H1 (cell line): ENCODE measurements at regions not wholly inside any gene's neighbourhood (a gene's known extent, or its start where the extent isn't known, plus 50 kb on each side); places are given as distances from the start of the nearest gene placed in this dataset.

ENCODE experiments used
- CTCF ChIA-PET: fragments of 300-600 bp; sonication (Branson Sonifier 250); formaldehyde crosslinking; loops from one replicate; lab custom pipeline; 2021; ENCODE audit not compliant: partially characterized antibody; lab: Charles Lee
- POLR2A ChIA-PET: fragments of 300-600 bp; sonication (Branson Sonifier 250); formaldehyde crosslinking; loops from one replicate; lab custom pipeline; 2021; ENCODE audit warnings: inconsistent platforms; ENCODE audit not compliant: partially characterized antibody; lab: Charles Lee
- DNase-seq, 2 experiments: peaks; one replicate each; pipeline versions ENCODE4 v3.0.0 to v3.0.0-alpha.2; 2010 to 2022; ENCODE audit warnings: low spot score in 2 of 2, low read depth in 1 of 2, mixed read lengths in 1 of 2
- FAIRE-seq: peaks from 2 replicates; lab custom pipeline; 2011; peaks lifted over from hg19 to GRCh38; lab: Jason Lieb, UNC
- H2AFZ ChIP-seq: 2 replicates; pipeline ENCODE4 v1.8.1; 2012; ENCODE audit warnings: low read length, inconsistent platforms
- H2AK5ac ChIP-seq: 2 replicates; pipeline ENCODE4 v1.6.1; 2013; ENCODE audit warnings: low read depth, low read length
- H2BK120ac ChIP-seq: replicated peaks from 2 replicates; pipeline ENCODE3; 2013; ENCODE audit warnings: low read depth, low read length, inconsistent platforms
- H2BK12ac ChIP-seq: 2 replicates; pipeline ENCODE4 v1.6.1; 2013; ENCODE audit warnings: low read depth, low read length
- H2BK15ac ChIP-seq: 2 replicates; pipeline ENCODE4 v1.6.1; 2013; ENCODE audit warnings: low read length
- H2BK20ac ChIP-seq: 2 replicates; pipeline ENCODE4 v1.6.1; 2013; ENCODE audit warnings: low read length
- H2BK5ac ChIP-seq: 2 replicates; pipeline ENCODE4 v1.6.1; 2013; ENCODE audit warnings: low read depth, low read length
- H3K14ac ChIP-seq: 2 replicates; pipeline ENCODE4 v1.6.1; 2013; ENCODE audit warnings: inconsistent platforms; ENCODE audit not compliant: insufficient read length
- H3K18ac ChIP-seq: 2 replicates; pipeline ENCODE4 v1.6.1; 2013; ENCODE audit warnings: low read length; ENCODE audit errors: extremely low read depth
- H3K23ac ChIP-seq: 2 replicates; pipeline ENCODE4 v1.6.1; 2013; ENCODE audit warnings: inconsistent platforms; ENCODE audit not compliant: insufficient read length
- H3K23me2 ChIP-seq: 2 replicates; pipeline ENCODE4 v1.6.1; 2013; ENCODE audit warnings: low read depth, low read length
- H3K27ac ChIP-seq: 2 replicates; pipeline ENCODE4 v1.6.1; 2011; ENCODE audit warnings: low read depth, low read length, inconsistent platforms
- H3K27me3 ChIP-seq, 4 experiments: replicated peaks in 1 of 4; 1 replicate in 1 of 4; 2 replicates in 3 of 4; pipeline versions ENCODE4 v1.6.1 to v1.8.1; 2011 to 2013; ENCODE audit warnings: low read length in 3 of 4, mild to moderate bottlenecking in 3 of 4, inconsistent platforms in 2 of 4, mixed read lengths in 2 of 4, moderate library complexity in 1 of 4; ENCODE audit not compliant: control insufficient read depth in 3 of 4, insufficient read depth in 3 of 4; ENCODE audit errors: extremely low read depth in 1 of 4
- H3K36me3 ChIP-seq, 4 experiments: 2 replicates each; pipeline versions ENCODE4 v1.6.1 to v1.8.1; 2011 to 2013; ENCODE audit warnings: mild to moderate bottlenecking in 4 of 4, low read length in 3 of 4, moderate library complexity in 2 of 4, control low read depth in 1 of 4, inconsistent platforms in 1 of 4; ENCODE audit not compliant: insufficient read depth in 4 of 4, control insufficient read depth in 2 of 4
- H3K4ac ChIP-seq: replicated peaks from 2 replicates; pipeline ENCODE3; 2013; ENCODE audit warnings: low read length, low read depth, mixed read lengths, inconsistent platforms; ENCODE audit not compliant: insufficient read length
- H3K4me1 ChIP-seq, 4 experiments: replicated peaks in 1 of 4; 1 replicate in 1 of 4; 2 replicates in 3 of 4; pipeline versions ENCODE4 v1.6.1 to v1.8.1; 2011 to 2013; ENCODE audit warnings: low read length in 3 of 4, inconsistent platforms in 2 of 4, mixed read lengths in 1 of 4; ENCODE audit not compliant: insufficient read depth in 4 of 4, control insufficient read depth in 3 of 4
- H3K4me2 ChIP-seq, 2 experiments: 2 replicates each; pipeline versions ENCODE4 v1.6.1 to v1.8.1; 2011 to 2013; ENCODE audit warnings: low read depth in 2 of 2, low read length in 2 of 2, control low read depth in 1 of 2, inconsistent platforms in 1 of 2, mild to moderate bottlenecking in 1 of 2; ENCODE audit not compliant: insufficient read depth in 1 of 2
- H3K4me3 ChIP-seq, 4 experiments: fragments of 200-600, 300-600 bp in 1 of 4; sonication (generic), shearing (Covaris generic), sonication (Bioruptor Twin) in 1 of 4; 2 replicates each; pipeline versions ENCODE4 v1.5.1 to v1.8.1; 2011 to 2016; ENCODE audit warnings: low read length in 4 of 4, low read depth in 3 of 4, control low read depth in 2 of 4, inconsistent platforms in 2 of 4, mild to moderate bottlenecking in 2 of 4, mixed read lengths in 1 of 4, moderate library complexity in 1 of 4; ENCODE audit not compliant: insufficient read depth in 2 of 4; ENCODE audit errors: extremely low read depth in 1 of 4
- H3K56ac ChIP-seq: replicated peaks from 2 replicates; pipeline ENCODE3; 2013; ENCODE audit warnings: low read depth, mild to moderate bottlenecking, mixed read lengths, low read length, inconsistent platforms; ENCODE audit not compliant: insufficient read length
- H3K79me1 ChIP-seq: 2 replicates; pipeline ENCODE4 v1.6.1; 2013; ENCODE audit warnings: low read depth, low read length, control low read depth
- H3K79me2 ChIP-seq, 2 experiments: 2 replicates each; pipeline versions ENCODE4 v1.6.1 to v1.8.1; 2012 to 2013; ENCODE audit warnings: low read length in 2 of 2, mild to moderate bottlenecking in 2 of 2, inconsistent platforms in 1 of 2; ENCODE audit not compliant: insufficient read depth in 2 of 2, control insufficient read depth in 1 of 2
- H3K9ac ChIP-seq, 4 experiments: replicated peaks in 1 of 4; 1 replicate in 1 of 4; 2 replicates in 3 of 4; pipeline versions ENCODE4 v1.6.1 to v1.8.1; 2011 to 2013; ENCODE audit warnings: low read depth in 3 of 4, low read length in 3 of 4, control low read depth in 2 of 4, mild to moderate bottlenecking in 2 of 4, moderate library complexity in 2 of 4, inconsistent platforms in 1 of 4; ENCODE audit errors: extremely low read depth in 1 of 4
- H3K9me3 ChIP-seq, 2 experiments: 2 replicates each; pipeline versions ENCODE4 v1.6.1 to v1.8.1; 2012 to 2013; ENCODE audit warnings: mild to moderate bottlenecking in 2 of 2, moderate library complexity in 2 of 2, control low read depth in 1 of 2, inconsistent platforms in 1 of 2, low read depth in 1 of 2, low read length in 1 of 2, mixed read lengths in 1 of 2; ENCODE audit not compliant: insufficient read depth in 2 of 2
- H4K20me1 ChIP-seq, 2 experiments: replicated peaks in 1 of 2; 2 replicates each; pipeline versions ENCODE3 to v1.8.1; 2011 to 2013; ENCODE audit warnings: inconsistent platforms in 2 of 2, low read length in 2 of 2, mild to moderate bottlenecking in 1 of 2; ENCODE audit not compliant: insufficient read depth in 2 of 2, control insufficient read depth in 1 of 2
- H4K5ac ChIP-seq: 2 replicates; pipeline ENCODE4 v1.6.1; 2013; ENCODE audit warnings: low read length, low read depth, mixed read lengths, inconsistent platforms; ENCODE audit not compliant: insufficient read length
- H4K8ac ChIP-seq: 2 replicates; pipeline ENCODE4 v1.8.0; 2013; ENCODE audit warnings: mild to moderate bottlenecking, moderate library complexity, low read length, inconsistent platforms; ENCODE audit not compliant: insufficient read depth; ENCODE audit errors: extremely low read depth
- H4K91ac ChIP-seq: replicated peaks from 2 replicates; pipeline ENCODE3; 2013; ENCODE audit warnings: low read length, mixed read lengths, inconsistent platforms; ENCODE audit not compliant: insufficient read length
- EZH2 ChIP-seq: fragments of 200-600 bp; sonication (generic); IDR thresholded peaks from 2 replicates; pipeline ENCODE4 v1.7.1; 2012; ENCODE audit warnings: low read depth, mild to moderate bottlenecking, moderate library complexity, low read length, inconsistent platforms; ENCODE audit not compliant: severe bottlenecking
- GABPA ChIP-seq: IDR thresholded peaks from 2 replicates; pipeline ENCODE4 v1.6.1; 2011; ENCODE audit warnings: mild to moderate bottlenecking, low read length, moderate library complexity, borderline replicate concordance; ENCODE audit not compliant: insufficient read depth
- KDM1A ChIP-seq: fragments of 200-600, 300-600 bp; sonication (generic); IDR thresholded peaks from 2 replicates; pipeline ENCODE4 v1.7.1; 2016; ENCODE audit warnings: mild to moderate bottlenecking, low read length, borderline replicate concordance
- KDM4A ChIP-seq: IDR thresholded peaks from one replicate; pipeline ENCODE4 v1.7.1; 2012; ENCODE audit warnings: low read depth, mild to moderate bottlenecking, moderate library complexity, low read length, inconsistent platforms; ENCODE audit not compliant: severe bottlenecking
- KDM5A ChIP-seq: fragments of 200-600 bp; IDR thresholded peaks from 2 replicates; pipeline ENCODE4 v1.7.1; 2012; ENCODE audit warnings: mild to moderate bottlenecking, low read length, inconsistent platforms, mixed read lengths
- NANOG ChIP-seq: IDR thresholded peaks from 2 replicates; pipeline ENCODE4 v1.6.1; 2011; ENCODE audit warnings: low read length, low read depth, mild to moderate bottlenecking, inconsistent platforms; ENCODE audit not compliant: insufficient read depth, poor library complexity, severe bottlenecking
- POLR2A ChIP-seq, 2 experiments: IDR thresholded peaks; 1 replicate in 1 of 2; 2 replicates in 1 of 2; pipeline ENCODE4 v1.6.1; 2011; ENCODE audit warnings: low read depth in 2 of 2, low read length in 2 of 2, mild to moderate bottlenecking in 2 of 2; ENCODE audit errors: control extremely low read depth in 1 of 2
- POU5F1 ChIP-seq: IDR thresholded peaks from 2 replicates; pipeline ENCODE4 v1.6.1; 2011; ENCODE audit warnings: low read depth, mild to moderate bottlenecking, low read length, moderate library complexity
- RFX5 ChIP-seq: IDR thresholded peaks from 2 replicates; pipeline ENCODE4 v1.6.1; 2011; ENCODE audit warnings: low read depth, low read length, improper control_type of control experiment, borderline replicate concordance
- RNF2 ChIP-seq: fragments of 200-900, 300-1000 bp; sonication (generic); IDR thresholded peaks from 2 replicates; pipeline ENCODE4 v1.7.1; 2016; ENCODE audit warnings: borderline replicate concordance, low read depth, mild to moderate bottlenecking, antibody characterized with exemption, low read length; ENCODE audit not compliant: poor library complexity, severe bottlenecking; ENCODE audit errors: missing control alignments
- TAF1 ChIP-seq: IDR thresholded peaks from 2 replicates; pipeline ENCODE4 v1.6.1; 2011; ENCODE audit warnings: mild to moderate bottlenecking, low read depth, low read length
- TAF7 ChIP-seq: optimal IDR thresholded peaks from 2 replicates; pipeline ENCODE3; 2011; ENCODE audit warnings: low read depth, mild to moderate bottlenecking, inconsistent platforms, low read length, moderate library complexity, borderline replicate concordance
- WGBS, 2 experiments: shearing (Covaris generic) in 1 of 2; methylation state at CpG; one replicate each; pipeline versions ENCODE4 v1.1.6 to v1.1.7; 2013 to 2015; ENCODE audit warnings: low lambda C conversion rate in 2 of 2, mixed read lengths in 2 of 2, inconsistent platforms in 1 of 2, low coverage in 1 of 2, missing lambda C conversion rate in 1 of 2; ENCODE audit not compliant: insufficient replicate concordance in 2 of 2, insufficient coverage in 1 of 2, insufficient read length in 1 of 2; ENCODE audit errors: extremely low coverage in 1 of 2, missing lambda C conversion rate in 1 of 2; 5-methylcytosine and 5-hydroxymethylcytosine counted together
- TF ChIP-seq, protein P1 (sequence below): IDR thresholded peaks from 2 replicates; pipeline ENCODE4 v1.6.1; 2011; ENCODE audit warnings: low read depth, mild to moderate bottlenecking, low read length; ENCODE audit not compliant: insufficient read depth
- TF ChIP-seq, protein P2 (sequence below): IDR thresholded peaks from 2 replicates; pipeline ENCODE4 v1.6.1; 2012; ENCODE audit warnings: inconsistent platforms

GRCh38 chr12:19922717-19923116, 445.6 kb upstream of the PDE3A start:
- ChIA-PET CTCF (no interaction called here), POLR2A (no interaction called here)
- H3K4me3 ChIP-seq, result no peak overlapping the region
- no peak overlapping the region for H2BK15ac ChIP-seq
- no peak overlapping the region for H2BK5ac ChIP-seq
- H3K9ac ChIP-seq, result no peak overlapping the region
- DNase-seq (no peak), FAIRE-seq (no peak)
- H2BK20ac ChIP-seq, result no peak overlapping the region
- H3K9me3 ChIP-seq, result no peaks in the 10 kb centered on the region
- no peaks in the 10 kb centered on the region for H3K36me3 ChIP-seq
- H3K4me2 ChIP-seq, result no peak overlapping the region
- no peak overlapping the region for H4K8ac ChIP-seq
- no peak overlapping the region for H3K27ac ChIP-seq
- H3K27me3 ChIP-seq, result no peaks in the 10 kb centered on the region
- H3K79me2 ChIP-seq, result no peaks in the 10 kb centered on the region
- H4K20me1 ChIP-seq, result no peaks in the 10 kb centered on the region
- H3K14ac ChIP-seq, result no peak overlapping the region
- no peak overlapping the region for H3K4ac ChIP-seq
- 87% methylated on average over 2 of the region's 2 CpGs; no CpG with 5 or more reads in 1 of the 2 experiments for WGBS, 2 experiments
- no peak overlapping the region for H3K56ac ChIP-seq
- no peak overlapping the region for H2BK12ac ChIP-seq
- no peaks in the 10 kb centered on the region for H3K79me1 ChIP-seq
- no peak overlapping the region for H2AK5ac ChIP-seq
- no peaks in the 10 kb centered on the region for H3K23me2 ChIP-seq
- no peak overlapping the region for H2BK120ac ChIP-seq
- no peak overlapping the region for H3K23ac ChIP-seq
- H4K91ac ChIP-seq, result no peak overlapping the region
- no peak overlapping the region for H4K5ac ChIP-seq
- no peaks in the 10 kb centered on the region for H3K4me1 ChIP-seq
- no peak overlapping the region for H3K18ac ChIP-seq
- no peak overlapping the region for H2AFZ ChIP-seq
- TF ChIP-seq POLR2A (IDR thresholded peaks at IDR 0.05; ENCODE audit: control extremely low read depth in 1 of 2, low read depth in 2 of 2, low read length in 2 of 2) (no peak), KDM1A (no peak), RNF2 (no peak), RFX5 (no peak), KDM5A (no peak), GABPA (no peak), EZH2 (no peak), POU5F1 (no peak), TAF7 (no peak), TAF1 (no peak), NANOG (no peak), KDM4A (no peak)
- TF ChIP-seq, protein P1, sequence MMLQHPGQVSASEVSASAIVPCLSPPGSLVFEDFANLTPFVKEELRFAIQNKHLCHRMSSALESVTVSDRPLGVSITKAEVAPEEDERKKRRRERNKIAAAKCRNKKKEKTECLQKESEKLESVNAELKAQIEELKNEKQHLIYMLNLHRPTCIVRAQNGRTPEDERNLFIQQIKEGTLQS, result no peak
- TF ChIP-seq, protein P2, sequence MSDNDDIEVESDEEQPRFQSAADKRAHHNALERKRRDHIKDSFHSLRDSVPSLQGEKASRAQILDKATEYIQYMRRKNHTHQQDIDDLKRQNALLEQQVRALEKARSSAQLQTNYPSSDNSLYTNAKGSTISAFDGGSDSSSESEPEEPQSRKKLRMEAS, result no peak
